ENCODE measurements at regions not wholly inside any gene's neighbourhood (a gene's known extent, or its start where the extent isn't known, plus 50 kb on each side); places are given as distances from the start of the nearest gene placed in this dataset.
"Not testable (repeated sequence)": the region's sequence is repeated elsewhere in the genome, so short reads cannot be mapped to it uniquely, and the experiment has no call there.

- TF ChIP-seq CTCF (IDR thresholded peaks at IDR 0.05; ENCODE audit: low read length); EZH2 (optimal IDR thresholded peaks at IDR 0.05; ENCODE audit: low read depth, low read length): not testable (repeated sequence)
Measured at GRCh38 chr22:23439581-23439980, 140.5 kb downstream of the IGLL1 start.
